ENCODE measurements at regions not wholly inside any gene's neighbourhood (a gene's known extent, or its start where the extent isn't known, plus 50 kb on each side); places are given as distances from the start of the nearest gene placed in this dataset.

DNA sequence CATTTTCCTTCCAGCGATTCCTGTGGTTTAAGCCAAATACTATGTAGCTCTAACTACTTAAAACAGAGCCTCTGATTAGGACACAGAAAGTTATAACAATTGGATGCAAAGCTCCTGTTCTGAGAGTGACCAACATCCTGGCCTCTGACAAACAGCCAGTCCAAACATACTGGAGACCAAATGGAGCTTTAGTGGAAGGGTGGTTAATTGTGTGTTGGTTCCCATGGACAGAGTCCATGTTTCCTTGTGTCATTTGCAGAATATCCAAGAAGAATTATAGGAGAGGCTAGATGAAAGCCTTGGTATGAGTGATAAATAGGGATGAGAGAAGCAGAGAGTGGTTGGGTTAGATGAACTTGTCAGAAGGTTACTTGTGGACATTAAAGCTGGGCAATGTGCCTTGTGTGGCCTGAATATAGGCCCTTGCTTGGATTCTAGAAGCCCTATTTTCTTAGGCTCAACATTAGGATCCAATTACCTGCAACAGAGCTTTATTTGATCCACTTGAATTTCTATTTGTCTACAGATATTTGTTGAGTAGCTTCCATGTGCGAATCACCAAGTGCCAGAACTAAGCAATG is 180.5 kb upstream of the GORAB start:
- TF ChIP-seq, protein P1, sequence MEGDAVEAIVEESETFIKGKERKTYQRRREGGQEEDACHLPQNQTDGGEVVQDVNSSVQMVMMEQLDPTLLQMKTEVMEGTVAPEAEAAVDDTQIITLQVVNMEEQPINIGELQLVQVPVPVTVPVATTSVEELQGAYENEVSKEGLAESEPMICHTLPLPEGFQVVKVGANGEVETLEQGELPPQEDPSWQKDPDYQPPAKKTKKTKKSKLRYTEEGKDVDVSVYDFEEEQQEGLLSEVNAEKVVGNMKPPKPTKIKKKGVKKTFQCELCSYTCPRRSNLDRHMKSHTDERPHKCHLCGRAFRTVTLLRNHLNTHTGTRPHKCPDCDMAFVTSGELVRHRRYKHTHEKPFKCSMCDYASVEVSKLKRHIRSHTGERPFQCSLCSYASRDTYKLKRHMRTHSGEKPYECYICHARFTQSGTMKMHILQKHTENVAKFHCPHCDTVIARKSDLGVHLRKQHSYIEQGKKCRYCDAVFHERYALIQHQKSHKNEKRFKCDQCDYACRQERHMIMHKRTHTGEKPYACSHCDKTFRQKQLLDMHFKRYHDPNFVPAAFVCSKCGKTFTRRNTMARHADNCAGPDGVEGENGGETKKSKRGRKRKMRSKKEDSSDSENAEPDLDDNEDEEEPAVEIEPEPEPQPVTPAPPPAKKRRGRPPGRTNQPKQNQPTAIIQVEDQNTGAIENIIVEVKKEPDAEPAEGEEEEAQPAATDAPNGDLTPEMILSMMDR (optimal IDR thresholded peaks at IDR 0.05 in 1 of 3, IDR thresholded peaks at IDR 0.05 in 1 of 3, conservative IDR thresholded peaks at IDR 0.05 in 1 of 3; ENCODE audit: extremely low read depth in 1 of 3, insufficient read depth in 2 of 3, low read length in 3 of 3) = no peak
- no peak for TF ChIP-seq EZH2 (IDR thresholded peaks at IDR 0.05; ENCODE audit: low read length)

Data from keratinocyte (primary cell).